ENCODE measurements at regions not wholly inside any gene's neighbourhood (a gene's known extent, or its start where the extent isn't known, plus 50 kb on each side); places are given as distances from the start of the nearest gene placed in this dataset.

GRCh38 chrX:124529786-124530185 lies 183.4 kb downstream of the SH2D1A start:
- no peak for DNase-seq

- no peak for DNase-seq
Measured at GRCh38 chrX:124530803-124531202, 184.4 kb downstream of the SH2D1A start.

- DNase-seq, result no peak
Measured at GRCh38 chrX:124534536-124534935, 188.2 kb downstream of the SH2D1A start.

GRCh38 chrX:124540474-124540873 lies 194.1 kb downstream of the SH2D1A start:
- DNase-seq, result no peak

- DNase-seq, result no peak
Measured at GRCh38 chrX:124548571-124548970, 202.2 kb downstream of the SH2D1A start.

- no peak for DNase-seq
Measured at GRCh38 chrX:124555036-124555595, 208.8 kb downstream of the SH2D1A start.

GRCh38 chrX:124557976-124558375 lies 211.6 kb downstream of the SH2D1A start:
- no peak for DNase-seq

GRCh38 chrX:124573468-124573867 lies 227.1 kb downstream of the SH2D1A start:
- DNase-seq, result no peak

GRCh38 chrX:124592744-124593143 lies 246.4 kb downstream of the SH2D1A start:
- no peak for DNase-seq

GRCh38 chrX:124594017-124594651 lies 247.8 kb downstream of the SH2D1A start:
- DNase-seq, result no peak

- DNase-seq, result no peak
Measured at GRCh38 chrX:124605511-124605910, 259.1 kb downstream of the SH2D1A start.

GRCh38 chrX:124606724-124607123 lies 260.4 kb downstream of the SH2D1A start:
- no peak for DNase-seq

- DNase-seq, result no peak
Measured at GRCh38 chrX:124619710-124620109, 273.3 kb downstream of the SH2D1A start.

- no peak for DNase-seq
Measured at GRCh38 chrX:124634363-124634762, 288.0 kb downstream of the SH2D1A start.

GRCh38 chrX:124641737-124642491 lies 295.6 kb downstream of the SH2D1A start:
- DNase-seq, result no peak

- no peak for DNase-seq
Measured at GRCh38 chrX:124646403-124646802, 300.0 kb downstream of the SH2D1A start.

- no peak for DNase-seq
Measured at GRCh38 chrX:124651031-124651430, 304.7 kb downstream of the SH2D1A start.

GRCh38 chrX:124665621-124666400 lies 319.4 kb downstream of the SH2D1A start:
- no peak for DNase-seq

- no peak for DNase-seq
Measured at GRCh38 chrX:124679199-124679598, 332.8 kb downstream of the SH2D1A start.

- no peak for DNase-seq
Measured at GRCh38 chrX:124680287-124680686, 333.9 kb downstream of the SH2D1A start.

- no peak for DNase-seq
Measured at GRCh38 chrX:124690495-124690894, 344.1 kb downstream of the SH2D1A start.

- no peak for DNase-seq
Measured at GRCh38 chrX:124699876-124700275, 353.5 kb downstream of the SH2D1A start.

- no peak for DNase-seq
Measured at GRCh38 chrX:124717537-124717936, 371.2 kb downstream of the SH2D1A start.

GRCh38 chrX:124719060-124719459 lies 372.7 kb downstream of the SH2D1A start:
- no peak for DNase-seq

Data from NCI-H526 (cell line).